HCT116 (cell line): ENCODE measurements at regions not wholly inside any gene's neighbourhood (a gene's known extent, or its start where the extent isn't known, plus 50 kb on each side); places are given as distances from the start of the nearest gene placed in this dataset.

Experiments used
- ATAC-seq: fragments of 200-7000 bp; cut with Tn5 transposase; 2 replicates; pipeline ENCODE4 v1.9.1; 2020; ENCODE audit warnings: mild to moderate bottlenecking, moderate library complexity
- BruUV-seq: library from RNA; stranded (reverse); fragments of 400-500 nt; replicated peaks from 2 replicates; lab custom pipeline; 2021; lab: Mats Ljungman, UMichigan
- CTCF ChIA-PET: fragments of 300-600 bp; sonication (Branson Sonifier 250); formaldehyde crosslinking; loops from one replicate; lab custom pipeline; 2021; ENCODE audit warnings: antibody characterized with exemption; lab: Charles Lee
- POLR2A ChIA-PET: fragments of 300-600, 350-600 bp; sonication (Branson Sonifier 250); formaldehyde crosslinking; loops from one replicate; lab custom pipeline; 2021; ENCODE audit warnings: antibody characterized with exemption; lab: Charles Lee
- RAD21 ChIA-PET, 2 experiments: fragments of 300-600 bp; sonication (Branson Sonifier 250); formaldehyde crosslinking; loops; one replicate each; lab custom pipeline; 2023; ENCODE audit warnings: low total read pairs in 2 of 2; ENCODE audit not compliant: uncharacterized antibody in 2 of 2, unreplicated experiment in 2 of 2, low non-redundant PET in 1 of 2; lab: Charles Lee
- DNase-seq: peaks from one replicate; pipeline ENCODE4 v3.0.0-alpha.2; 2010; ENCODE audit warnings: low read depth, low spot score
- H2AFZ ChIP-seq: fragments of 200-600 bp; shearing (Covaris generic), sonication (generic); 2 replicates; pipeline ENCODE4 v1.6.1; 2017; ENCODE audit warnings: low read depth, mixed run types, mixed read lengths, antibody characterized with exemption, low read length; ENCODE audit not compliant: poor library complexity, severe bottlenecking
- H3K27ac ChIP-seq: 2 replicates; pipeline ENCODE4 v1.5.1; 2012; ENCODE audit warnings: low read depth, low read length
- H3K27me3 ChIP-seq: fragments of 200-600 bp; sonication (generic); 2 replicates; pipeline ENCODE4 v1.6.1; 2016; ENCODE audit warnings: mixed run types, low read length, mixed read lengths; ENCODE audit not compliant: insufficient read depth
- H3K36me3 ChIP-seq, 2 experiments: fragments of 200-500 bp in 1 of 2; fragments of 200-600 bp in 1 of 2; sonication (Bioruptor generic) in 1 of 2; sonication (generic) in 1 of 2; 2 replicates each; pipeline versions ENCODE4 v1.5.1 to v1.6.1; 2014 to 2016; ENCODE audit warnings: low read length in 2 of 2, inconsistent platforms in 1 of 2, mixed read lengths in 1 of 2, mixed run types in 1 of 2; ENCODE audit not compliant: insufficient read depth in 2 of 2, control insufficient read depth in 1 of 2
- H3K4me1 ChIP-seq, 2 experiments: fragments of 200-600 bp in 1 of 2; sonication (generic) in 1 of 2; 2 replicates each; pipeline versions ENCODE4 v1.5.1 to v1.6.1; 2012 to 2017; ENCODE audit warnings: low read length in 2 of 2, inconsistent platforms in 1 of 2, mild to moderate bottlenecking in 1 of 2, mixed read lengths in 1 of 2, mixed run types in 1 of 2, moderate library complexity in 1 of 2; ENCODE audit not compliant: insufficient read depth in 2 of 2, control insufficient read depth in 1 of 2
- H3K4me2 ChIP-seq: fragments of 200-600 bp; sonication (generic); 2 replicates; pipeline ENCODE4 v1.6.1; 2017; ENCODE audit warnings: mixed run types, low read length, mixed read lengths
- H3K4me3 ChIP-seq, 2 experiments: fragments of 200-600 bp in 1 of 2; sonication (generic) in 1 of 2; replicated peaks in 1 of 2; 2 replicates each; pipeline ENCODE4 v1.5.1; 2011 to 2016; ENCODE audit warnings: low read length in 2 of 2, control low read depth in 1 of 2, low read depth in 1 of 2, mild to moderate bottlenecking in 1 of 2, mixed read lengths in 1 of 2, mixed run types in 1 of 2
- H3K79me2 ChIP-seq: fragments of 200-600 bp; sonication (generic); 2 replicates; pipeline ENCODE4 v1.6.1; 2017; ENCODE audit warnings: mild to moderate bottlenecking, mixed run types, low read length, moderate library complexity, mixed read lengths; ENCODE audit not compliant: insufficient read depth
- H3K9ac ChIP-seq: fragments of 200-600 bp; sonication (generic); 2 replicates; pipeline ENCODE4 v1.6.1; 2016; ENCODE audit warnings: low read length, mixed read lengths
- H3K9me2 ChIP-seq: fragments of 200-600 bp; sonication (generic), shearing (Covaris generic); 2 replicates; pipeline ENCODE4 v1.6.1; 2017; ENCODE audit warnings: mixed run types, mild to moderate bottlenecking, moderate library complexity; ENCODE audit not compliant: insufficient read depth
- H3K9me3 ChIP-seq, 2 experiments: fragments of 200-500 bp in 1 of 2; fragments of 200-600 bp in 1 of 2; sonication (Bioruptor generic) in 1 of 2; sonication (generic) in 1 of 2; 2 replicates each; pipeline ENCODE4 v1.6.1; 2014 to 2017; ENCODE audit warnings: low read length in 2 of 2, mixed read lengths in 2 of 2, inconsistent platforms in 1 of 2, low read depth in 1 of 2, mild to moderate bottlenecking in 1 of 2, mixed run types in 1 of 2, moderate library complexity in 1 of 2; ENCODE audit not compliant: control insufficient read depth in 1 of 2, insufficient read depth in 1 of 2
- H4K20me1 ChIP-seq: fragments of 200-600 bp; sonication (generic), shearing (Covaris generic); 2 replicates; pipeline ENCODE4 v1.6.1; 2017; ENCODE audit warnings: mixed run types, mild to moderate bottlenecking, moderate library complexity; ENCODE audit not compliant: insufficient read depth
- JUND ChIP-seq: IDR thresholded peaks from 2 replicates; pipeline ENCODE4 v1.6.1; 2012
- TCF7L2 ChIP-seq: IDR thresholded peaks from 2 replicates; pipeline ENCODE4 v1.7.0; 2011; ENCODE audit warnings: borderline replicate concordance, inconsistent platforms; ENCODE audit not compliant: insufficient read depth, insufficient read length; ENCODE audit errors: extremely low read depth
- intact Hi-C: fragments of 100-400 bp; cut with micrococcal nuclease; formaldehyde crosslinking; loops from 2 replicates; pipeline ENCODE4 v1.10.0; 2022
- TF ChIP-seq, protein P1 (sequence below): IDR thresholded peaks from 2 replicates; pipeline ENCODE4 v1.6.1; 2012; ENCODE audit warnings: low read depth
- TF ChIP-seq, protein P2 (sequence below), 3 experiments: fragments of 200-600 bp in 1 of 3; sonication (generic) in 1 of 3; IDR thresholded peaks in 2 of 3; conservative IDR thresholded peaks in 1 of 3; 2 replicates each; pipeline ENCODE4 v1.5.1; 2012 to 2017; ENCODE audit warnings: low read depth in 2 of 3, low read length in 2 of 3, antibody characterized with exemption in 1 of 3, borderline replicate concordance in 1 of 3, control low read depth in 1 of 3, mild to moderate bottlenecking in 1 of 3, mixed read lengths in 1 of 3, mixed run types in 1 of 3, moderate library complexity in 1 of 3; ENCODE audit not compliant: insufficient read depth in 1 of 3

DNA sequence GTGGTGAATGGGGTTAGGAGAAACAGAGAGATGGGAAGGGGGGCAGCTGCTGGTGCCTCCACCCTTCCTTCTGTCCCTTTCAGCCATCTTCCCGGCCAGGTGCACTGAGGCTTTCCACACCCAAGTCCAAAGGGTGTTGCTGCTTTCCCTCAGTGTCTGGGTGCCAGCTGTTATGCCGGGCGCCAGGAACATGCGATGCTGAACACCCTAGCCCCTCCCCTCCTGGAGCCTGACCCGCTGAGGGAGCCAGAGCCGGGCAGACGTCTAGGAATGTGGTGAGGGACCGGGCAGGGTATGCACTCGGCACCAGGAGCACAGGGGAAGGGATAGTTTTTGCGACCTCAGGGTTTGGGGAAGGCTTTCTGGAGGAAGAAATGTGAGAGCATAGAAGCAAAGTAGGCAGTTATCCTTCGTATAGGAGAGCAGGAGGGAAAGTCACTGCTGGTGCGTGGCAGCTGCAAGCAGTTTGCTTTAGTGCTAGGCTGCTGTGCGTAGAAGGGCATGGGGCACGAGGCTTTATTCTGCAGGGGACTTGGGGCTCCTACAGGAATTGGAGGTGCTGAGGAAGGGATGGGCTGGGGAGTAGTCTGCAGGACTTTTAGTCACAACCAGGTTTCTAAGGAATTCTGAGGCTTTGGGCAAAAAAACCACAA is 147.7 kb downstream of the TSN start:
- no peak for DNase-seq
- CTCF ChIA-PET = no interaction called here

More for the DNA sequence above, 147.7 kb downstream of the TSN start:
- Histone ChIP-seq H3K4me2 (no peak overlapping the region), H3K79me2 (no peaks in the 10 kb centered on the region), H3K27ac (no peak overlapping the region), H4K20me1 (no peaks in the 10 kb centered on the region), H2AFZ (no peak overlapping the region), H3K9me3 (no peaks in the 10 kb centered on the region), H3K4me3 (no peak overlapping the region), H3K4me1 (no peaks in the 10 kb centered on the region), H3K27me3 (no peaks in the 10 kb centered on the region; the same call in 1 of the 2 replicates), H3K36me3 (no peaks in the 10 kb centered on the region), H3K9me2 (no peaks in the 10 kb centered on the region), H3K9ac (no peak overlapping the region)
- BruUV-seq = no TSS peak
- no peak for ATAC-seq
- TF ChIP-seq, protein P1, sequence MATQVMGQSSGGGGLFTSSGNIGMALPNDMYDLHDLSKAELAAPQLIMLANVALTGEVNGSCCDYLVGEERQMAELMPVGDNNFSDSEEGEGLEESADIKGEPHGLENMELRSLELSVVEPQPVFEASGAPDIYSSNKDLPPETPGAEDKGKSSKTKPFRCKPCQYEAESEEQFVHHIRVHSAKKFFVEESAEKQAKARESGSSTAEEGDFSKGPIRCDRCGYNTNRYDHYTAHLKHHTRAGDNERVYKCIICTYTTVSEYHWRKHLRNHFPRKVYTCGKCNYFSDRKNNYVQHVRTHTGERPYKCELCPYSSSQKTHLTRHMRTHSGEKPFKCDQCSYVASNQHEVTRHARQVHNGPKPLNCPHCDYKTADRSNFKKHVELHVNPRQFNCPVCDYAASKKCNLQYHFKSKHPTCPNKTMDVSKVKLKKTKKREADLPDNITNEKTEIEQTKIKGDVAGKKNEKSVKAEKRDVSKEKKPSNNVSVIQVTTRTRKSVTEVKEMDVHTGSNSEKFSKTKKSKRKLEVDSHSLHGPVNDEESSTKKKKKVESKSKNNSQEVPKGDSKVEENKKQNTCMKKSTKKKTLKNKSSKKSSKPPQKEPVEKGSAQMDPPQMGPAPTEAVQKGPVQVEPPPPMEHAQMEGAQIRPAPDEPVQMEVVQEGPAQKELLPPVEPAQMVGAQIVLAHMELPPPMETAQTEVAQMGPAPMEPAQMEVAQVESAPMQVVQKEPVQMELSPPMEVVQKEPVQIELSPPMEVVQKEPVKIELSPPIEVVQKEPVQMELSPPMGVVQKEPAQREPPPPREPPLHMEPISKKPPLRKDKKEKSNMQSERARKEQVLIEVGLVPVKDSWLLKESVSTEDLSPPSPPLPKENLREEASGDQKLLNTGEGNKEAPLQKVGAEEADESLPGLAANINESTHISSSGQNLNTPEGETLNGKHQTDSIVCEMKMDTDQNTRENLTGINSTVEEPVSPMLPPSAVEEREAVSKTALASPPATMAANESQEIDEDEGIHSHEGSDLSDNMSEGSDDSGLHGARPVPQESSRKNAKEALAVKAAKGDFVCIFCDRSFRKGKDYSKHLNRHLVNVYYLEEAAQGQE = no peak
- TF ChIP-seq, protein P2, sequence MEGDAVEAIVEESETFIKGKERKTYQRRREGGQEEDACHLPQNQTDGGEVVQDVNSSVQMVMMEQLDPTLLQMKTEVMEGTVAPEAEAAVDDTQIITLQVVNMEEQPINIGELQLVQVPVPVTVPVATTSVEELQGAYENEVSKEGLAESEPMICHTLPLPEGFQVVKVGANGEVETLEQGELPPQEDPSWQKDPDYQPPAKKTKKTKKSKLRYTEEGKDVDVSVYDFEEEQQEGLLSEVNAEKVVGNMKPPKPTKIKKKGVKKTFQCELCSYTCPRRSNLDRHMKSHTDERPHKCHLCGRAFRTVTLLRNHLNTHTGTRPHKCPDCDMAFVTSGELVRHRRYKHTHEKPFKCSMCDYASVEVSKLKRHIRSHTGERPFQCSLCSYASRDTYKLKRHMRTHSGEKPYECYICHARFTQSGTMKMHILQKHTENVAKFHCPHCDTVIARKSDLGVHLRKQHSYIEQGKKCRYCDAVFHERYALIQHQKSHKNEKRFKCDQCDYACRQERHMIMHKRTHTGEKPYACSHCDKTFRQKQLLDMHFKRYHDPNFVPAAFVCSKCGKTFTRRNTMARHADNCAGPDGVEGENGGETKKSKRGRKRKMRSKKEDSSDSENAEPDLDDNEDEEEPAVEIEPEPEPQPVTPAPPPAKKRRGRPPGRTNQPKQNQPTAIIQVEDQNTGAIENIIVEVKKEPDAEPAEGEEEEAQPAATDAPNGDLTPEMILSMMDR (IDR thresholded peaks at IDR 0.05 in 2 of 3, conservative IDR thresholded peaks at IDR 0.05 in 1 of 3; ENCODE audit: borderline replicate concordance in 1 of 3, insufficient read depth in 1 of 3, low read depth in 2 of 3, low read length in 2 of 3) = no peak
- no peak for TF ChIP-seq TCF7L2
- no peak for TF ChIP-seq JUND
- ChIA-PET POLR2A (no interaction called here), RAD21 (no interaction called here)
- intact Hi-C loops = no loop called here
